Karpas-422 (cell line): ENCODE measurements at regions not wholly inside any gene's neighbourhood (a gene's known extent, or its start where the extent isn't known, plus 50 kb on each side); places are given as distances from the start of the nearest gene placed in this dataset.
A peak's percentile ranks its signal among the peaks of the same experiment; 100 is the strongest.

ENCODE experiments used
- DNase-seq: peaks from one replicate; pipeline ENCODE4 v3.0.0-alpha.2; 2015
- H2AFZ ChIP-seq: fragments of 200-600 bp; sonication (generic); 2 replicates; pipeline ENCODE4 v1.6.1; 2014; ENCODE audit warnings: antibody characterized with exemption, low read length, mixed read lengths
- H3K27ac ChIP-seq: fragments of 200-600 bp; sonication (generic); 2 replicates; pipeline ENCODE4 v1.5.1; 2014; ENCODE audit warnings: mild to moderate bottlenecking, low read length, moderate library complexity
- H3K27me3 ChIP-seq: fragments of 200-600 bp; sonication (generic); 2 replicates; pipeline ENCODE4 v1.6.1; 2014; ENCODE audit warnings: low read length, mixed read lengths
- H3K36me3 ChIP-seq: fragments of 200-600 bp; sonication (generic); 2 replicates; pipeline ENCODE4 v1.6.1; 2014; ENCODE audit warnings: low read length, mixed read lengths; ENCODE audit not compliant: insufficient read depth
- H3K4me1 ChIP-seq: fragments of 200-600 bp; sonication (generic); 2 replicates; pipeline ENCODE4 v1.6.1; 2014; ENCODE audit warnings: mild to moderate bottlenecking, low read length, mixed read lengths
- H3K4me2 ChIP-seq: fragments of 200-600 bp; sonication (generic); 2 replicates; pipeline ENCODE4 v1.6.1; 2014; ENCODE audit warnings: low read length, low read depth, mild to moderate bottlenecking; ENCODE audit not compliant: poor library complexity, severe bottlenecking
- H3K4me3 ChIP-seq: fragments of 200-600 bp; sonication (generic); 2 replicates; pipeline ENCODE4 v1.5.1; 2014; ENCODE audit warnings: mild to moderate bottlenecking, antibody characterized with exemption, low read length, mixed read lengths
- H3K79me2 ChIP-seq: fragments of 200-600 bp; sonication (generic); 2 replicates; pipeline ENCODE4 v1.6.1; 2014; ENCODE audit warnings: mild to moderate bottlenecking, low read length, mixed read lengths
- H3K9ac ChIP-seq: fragments of 200-600 bp; sonication (generic); 2 replicates; pipeline ENCODE4 v1.6.0; 2014; ENCODE audit warnings: low read length
- H3K9me2 ChIP-seq: fragments of 200-600 bp; sonication (generic), shearing (Covaris generic); replicated peaks from 2 replicates; pipeline ENCODE4 v1.6.0; 2014; ENCODE audit warnings: mild to moderate bottlenecking, low read length, moderate library complexity; ENCODE audit not compliant: insufficient read depth
- H3K9me3 ChIP-seq: fragments of 300-700, 200-600 bp; sonication (generic); 2 replicates; pipeline ENCODE4 v1.6.1; 2014; ENCODE audit warnings: low read length, mixed read lengths
- H4K20me1 ChIP-seq: fragments of 200-600 bp; sonication (generic); 2 replicates; pipeline ENCODE4 v1.6.1; 2014; ENCODE audit warnings: mild to moderate bottlenecking, antibody characterized with exemption, low read length, low read depth; ENCODE audit not compliant: insufficient read depth

DNA sequence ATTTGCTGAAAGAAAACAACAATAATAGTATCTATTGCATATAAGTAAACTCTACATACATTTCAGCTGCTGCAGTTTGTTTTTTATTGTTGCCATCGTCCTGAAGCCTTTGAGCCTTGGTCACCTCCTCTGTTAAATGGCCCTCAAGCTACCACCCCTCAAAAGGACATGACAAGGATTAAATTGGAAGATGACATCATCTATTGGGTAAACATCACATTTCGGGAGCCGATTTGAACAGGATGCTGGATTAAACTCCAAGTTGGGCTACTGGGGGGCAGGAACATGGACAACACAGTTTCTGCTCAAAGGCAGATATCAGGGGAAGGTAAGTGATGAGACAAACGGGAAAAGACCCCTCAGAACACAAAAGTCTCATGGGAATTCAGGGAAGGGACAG lies 92.3 kb upstream of the ATP2B2 start:
- peaks cover 36% of the 10 kb centered on the region for H3K4me1 ChIP-seq
- no peaks in the 10 kb centered on the region for H3K9me3 ChIP-seq
- no peak overlapping the region for H2AFZ ChIP-seq
- no peak for DNase-seq
- H3K27ac ChIP-seq, result no peak overlapping the region
- no peaks in the 10 kb centered on the region for H3K36me3 ChIP-seq
- no peak overlapping the region for H3K9ac ChIP-seq
- H4K20me1 ChIP-seq, result no peaks in the 10 kb centered on the region
- no peaks in the 10 kb centered on the region for H3K9me2 ChIP-seq
- H3K4me2 ChIP-seq, result no peak overlapping the region
- H3K79me2 ChIP-seq, result no peaks in the 10 kb centered on the region
- H3K4me3 ChIP-seq, result no peak overlapping the region
- peaks cover 3% of the 10 kb centered on the region; the same call in 1 of the 2 replicates for H3K27me3 ChIP-seq

DNA sequence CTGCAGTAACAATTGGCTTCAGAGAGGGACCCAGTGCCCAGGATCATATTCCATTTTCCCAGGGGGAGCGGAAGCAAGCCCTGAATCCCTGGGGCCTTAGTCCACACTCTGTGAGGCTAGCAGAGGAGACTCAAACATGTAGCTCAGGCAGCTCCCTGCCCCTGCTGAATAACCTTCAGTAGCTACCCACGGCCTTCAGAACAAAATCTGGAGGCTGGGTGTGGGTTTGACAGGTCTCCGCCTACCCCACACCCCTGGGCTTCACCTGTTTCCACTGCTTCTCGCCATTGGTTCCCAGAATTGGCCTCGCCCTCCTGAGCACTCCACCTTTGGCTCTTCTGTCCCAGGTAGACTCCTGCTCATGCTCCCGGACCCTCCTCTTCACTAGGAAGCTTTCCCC lies 93.6 kb upstream of the ATP2B2 start:
- Histone ChIP-seq H3K4me2 (no peak overlapping the region), H3K4me1 (peaks cover 49% of the 10 kb centered on the region), H3K79me2 (no peaks in the 10 kb centered on the region), H3K9me2 (no peaks in the 10 kb centered on the region), H3K36me3 (no peaks in the 10 kb centered on the region), H3K9me3 (no peaks in the 10 kb centered on the region), H3K27ac (no peak overlapping the region), H2AFZ (no peak overlapping the region), H3K9ac (no peak overlapping the region), H3K27me3 (peaks cover 3% of the 10 kb centered on the region; the same call in 1 of the 2 replicates), H4K20me1 (no peaks in the 10 kb centered on the region), H3K4me3 (no peak overlapping the region)
- no peak for DNase-seq

- Histone ChIP-seq H3K79me2 (no peaks in the 10 kb centered on the region), H3K4me2 (no peak overlapping the region), H2AFZ (no peak overlapping the region), H3K4me3 (no peak overlapping the region), H4K20me1 (no peaks in the 10 kb centered on the region), H3K9me2 (no peaks in the 10 kb centered on the region), H3K9ac (no peak overlapping the region), H3K27me3 (peaks cover 3% of the 10 kb centered on the region; the same call in 1 of the 2 replicates), H3K27ac (no peak overlapping the region), H3K9me3 (no peaks in the 10 kb centered on the region), H3K36me3 (no peaks in the 10 kb centered on the region), H3K4me1 (peaks cover 53% of the 10 kb centered on the region)
- DNase-seq, result no peak
These were observed 94.1 kb upstream of the ATP2B2 start for GRCh38 chr3:10599444-10599843.

DNA sequence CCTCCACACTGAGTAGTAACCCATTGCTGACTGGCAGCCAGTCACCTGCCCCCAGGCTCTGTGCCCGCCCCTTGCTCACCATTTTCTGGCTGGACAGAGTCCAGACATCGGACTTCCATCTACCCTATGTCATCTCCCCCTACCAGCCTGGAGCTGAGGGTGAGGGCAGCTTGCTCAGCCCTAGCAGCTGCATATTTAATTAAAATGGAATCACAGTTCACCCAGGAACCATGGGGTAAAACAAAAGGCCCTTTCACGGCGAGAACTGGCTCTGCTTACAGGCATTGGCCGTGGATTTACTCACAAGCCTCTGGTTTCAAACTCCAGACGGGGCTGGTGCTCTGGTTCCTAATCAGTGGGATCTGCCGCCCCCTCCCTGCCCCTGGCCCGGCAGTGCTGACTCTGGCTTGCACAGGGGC lies 94.9 kb upstream of the ATP2B2 start:
- H2AFZ ChIP-seq, result no peak overlapping the region
- no peak overlapping the region for H3K4me3 ChIP-seq
- no peak for DNase-seq
- no peak overlapping the region for H3K4me2 ChIP-seq
- no peak overlapping the region for H3K27ac ChIP-seq
- H3K9me3 ChIP-seq, result no peaks in the 10 kb centered on the region
- H3K9me2 ChIP-seq, result no peaks in the 10 kb centered on the region
- H3K27me3 ChIP-seq, result peaks cover 3% of the 10 kb centered on the region; the same call in 1 of the 2 replicates
- no peaks in the 10 kb centered on the region for H4K20me1 ChIP-seq
- H3K36me3 ChIP-seq, result no peaks in the 10 kb centered on the region
- no peaks in the 10 kb centered on the region for H3K79me2 ChIP-seq
- peaks cover 62% of the 10 kb centered on the region for H3K4me1 ChIP-seq
- H3K9ac ChIP-seq, result no peak overlapping the region

- Histone ChIP-seq H3K79me2 (no peaks in the 10 kb centered on the region), H2AFZ (no peak overlapping the region), H3K27ac (no peak overlapping the region), H3K9me2 (no peaks in the 10 kb centered on the region), H3K27me3 (peaks cover 3% of the 10 kb centered on the region; the same call in 1 of the 2 replicates), H3K36me3 (no peaks in the 10 kb centered on the region), H3K9ac (no peak overlapping the region), H3K9me3 (no peaks in the 10 kb centered on the region), H3K4me3 (no peak overlapping the region), H3K4me2 (no peak overlapping the region), H3K4me1 (peaks cover 63% of the 10 kb centered on the region), H4K20me1 (no peaks in the 10 kb centered on the region)
- no peak for DNase-seq
These were observed 95.3 kb upstream of the ATP2B2 start for GRCh38 chr3:10600726-10601125.

DNA sequence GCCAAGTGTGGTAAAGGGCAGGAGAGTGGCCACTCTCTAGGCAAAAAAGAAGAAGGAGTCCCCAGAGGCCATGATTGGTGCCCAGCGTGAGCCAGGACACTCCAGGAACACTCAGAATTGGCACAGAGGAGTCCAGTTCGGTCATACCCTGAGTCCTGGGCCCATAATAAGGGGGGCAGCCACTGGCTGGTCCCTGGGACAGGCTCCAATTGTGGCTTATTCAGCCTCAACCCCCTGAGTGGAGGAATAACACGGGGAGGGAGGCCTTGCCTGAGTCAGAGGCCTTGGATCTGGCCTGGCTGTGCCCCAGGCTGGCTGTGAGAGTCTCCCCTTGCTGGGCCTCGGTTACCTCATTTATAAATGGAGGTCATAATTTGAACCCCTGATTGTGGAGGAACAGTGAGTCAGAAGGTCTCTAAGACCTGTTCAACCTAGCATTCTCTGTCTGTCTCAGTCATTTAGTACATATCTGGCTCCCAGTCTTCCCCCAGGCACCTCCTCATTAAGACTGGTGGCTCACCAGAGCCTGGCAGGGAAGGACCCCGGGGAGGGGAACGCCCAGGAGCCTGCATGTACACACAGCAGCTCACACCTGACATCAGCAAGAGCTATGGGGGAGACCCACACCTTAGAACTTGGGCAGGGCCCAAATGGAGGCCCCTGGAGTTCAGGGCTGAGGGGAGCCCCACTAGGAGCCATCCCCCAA lies 95.9 kb upstream of the ATP2B2 start:
- no peak overlapping the region for H3K27ac ChIP-seq
- H3K9me3 ChIP-seq, result no peaks in the 10 kb centered on the region
- H3K27me3 ChIP-seq, result peaks cover 3% of the 10 kb centered on the region; the same call in 1 of the 2 replicates
- H3K4me1 ChIP-seq, result peaks cover 63% of the 10 kb centered on the region
- DNase-seq, result no peak
- no peak overlapping the region for H2AFZ ChIP-seq
- peak overlapping the region; percentile 68 for H3K9ac ChIP-seq
- H3K4me3 ChIP-seq, result no peak overlapping the region
- H3K9me2 ChIP-seq, result no peaks in the 10 kb centered on the region
- no peaks in the 10 kb centered on the region for H3K79me2 ChIP-seq
- H3K36me3 ChIP-seq, result no peaks in the 10 kb centered on the region
- peak overlapping the region; percentile 81 for H3K4me2 ChIP-seq
- no peaks in the 10 kb centered on the region for H4K20me1 ChIP-seq

DNA sequence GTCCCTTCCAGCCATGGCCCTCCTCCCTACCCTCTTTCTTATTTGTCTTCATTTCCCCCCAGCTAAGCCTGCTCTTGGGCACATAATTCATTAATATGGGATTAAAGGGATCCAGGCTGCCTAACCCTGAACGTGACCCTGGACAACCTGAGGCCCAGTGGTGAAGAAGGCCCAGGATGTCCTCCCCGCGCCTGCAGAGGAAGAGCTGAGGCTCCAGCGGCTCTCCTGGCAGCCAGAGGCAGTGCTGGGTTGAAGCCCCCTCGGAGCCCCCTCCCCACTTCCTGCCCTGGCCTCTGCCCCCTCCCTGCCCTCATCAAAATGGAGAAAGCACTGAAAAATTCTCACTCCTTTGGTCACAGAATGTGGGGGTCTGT lies 96.5 kb upstream of the ATP2B2 start:
- H3K9me3 ChIP-seq, result no peaks in the 10 kb centered on the region
- peak overlapping the region; percentile 98 for H3K27ac ChIP-seq
- no peaks in the 10 kb centered on the region for H3K79me2 ChIP-seq
- H3K4me2 ChIP-seq, result peak overlapping the region; percentile 81
- H2AFZ ChIP-seq, result no peak overlapping the region
- no peaks in the 10 kb centered on the region for H3K36me3 ChIP-seq
- peaks cover 63% of the 10 kb centered on the region for H3K4me1 ChIP-seq
- no peaks in the 10 kb centered on the region for H3K9me2 ChIP-seq
- H4K20me1 ChIP-seq, result no peaks in the 10 kb centered on the region
- H3K4me3 ChIP-seq, result no peak overlapping the region
- peaks cover 3% of the 10 kb centered on the region; the same call in 1 of the 2 replicates for H3K27me3 ChIP-seq
- no peak for DNase-seq
- H3K9ac ChIP-seq, result peak overlapping the region; percentile 68

DNA sequence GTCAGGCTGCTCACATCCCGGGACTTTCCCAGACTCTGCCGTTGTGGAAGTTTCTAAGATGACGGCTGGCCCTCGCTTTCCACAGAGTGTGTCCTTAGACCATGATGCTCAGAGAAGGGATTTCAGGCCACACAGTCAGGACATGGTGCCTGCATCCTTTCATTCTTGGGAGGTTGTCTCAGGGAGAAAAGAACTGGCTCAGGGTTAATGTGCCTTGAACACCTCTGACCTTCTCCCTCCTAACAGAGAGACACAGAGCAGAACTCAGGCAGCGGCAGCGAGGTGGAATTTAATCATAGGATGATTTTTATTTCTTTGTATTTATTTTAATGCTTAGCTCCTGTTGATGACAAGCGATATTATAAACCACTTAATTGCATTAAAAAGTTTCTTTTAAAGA lies 96.9 kb upstream of the ATP2B2 start:
- peak overlapping the region; percentile 68 for H3K9ac ChIP-seq
- H3K9me2 ChIP-seq, result no peaks in the 10 kb centered on the region
- no peaks in the 10 kb centered on the region for H3K9me3 ChIP-seq
- H3K27me3 ChIP-seq, result peaks cover 3% of the 10 kb centered on the region; the same call in 1 of the 2 replicates
- no peaks in the 10 kb centered on the region for H3K79me2 ChIP-seq
- no peak overlapping the region for H2AFZ ChIP-seq
- peaks cover 63% of the 10 kb centered on the region for H3K4me1 ChIP-seq
- H4K20me1 ChIP-seq, result no peaks in the 10 kb centered on the region
- peak overlapping the region; percentile 81 for H3K4me2 ChIP-seq
- H3K36me3 ChIP-seq, result no peaks in the 10 kb centered on the region
- peak overlapping the region; percentile 57 for H3K4me3 ChIP-seq
- no peak for DNase-seq
- H3K27ac ChIP-seq, result peak overlapping the region; percentile 98
